Stimulated activated CD4-positive, alpha-beta T cell treated with anti-CD3 and anti-CD28 coated beads, Interleukin-4, amount 100 ng/mL, for 4 hours (primary cell): ENCODE measurements at regions not wholly inside any gene's neighbourhood (a gene's known extent, or its start where the extent isn't known, plus 50 kb on each side); places are given as distances from the start of the nearest gene placed in this dataset.

Experiments
- DNase-seq, 2 experiments: peaks; one replicate each; pipeline ENCODE4 v3.0.0-alpha.2; 2020

- no peak for DNase-seq
Measured at GRCh38 chr17:69773081-69773480, 301.9 kb upstream of the KCNJ16 start.

- no peak for DNase-seq
Measured at GRCh38 chr17:69779378-69780214, 295.4 kb upstream of the KCNJ16 start.

GRCh38 chr17:69783865-69784264 lies 291.2 kb upstream of the KCNJ16 start:
- no peak for DNase-seq

GRCh38 chr17:69788957-69789356 lies 286.1 kb upstream of the KCNJ16 start:
- DNase-seq: no peak

GRCh38 chr17:69796078-69796477 lies 278.9 kb upstream of the KCNJ16 start:
- DNase-seq: no peak

GRCh38 chr17:69800870-69801269 lies 274.2 kb upstream of the KCNJ16 start:
- no peak for DNase-seq

- no peak for DNase-seq
Measured at GRCh38 chr17:69801368-69801767, 273.7 kb upstream of the KCNJ16 start.

- DNase-seq: no peak
Measured at GRCh38 chr17:69802045-69802740, 272.8 kb upstream of the KCNJ16 start.

- DNase-seq: no peak
Measured at GRCh38 chr17:69809331-69809730, 265.7 kb upstream of the KCNJ16 start.

- DNase-seq: no peak
Measured at GRCh38 chr17:69810326-69810965, 264.6 kb upstream of the KCNJ16 start.

- DNase-seq: no peak
Measured at GRCh38 chr17:69812240-69812837, 262.7 kb upstream of the KCNJ16 start.

GRCh38 chr17:69814031-69814430 lies 261.0 kb upstream of the KCNJ16 start:
- DNase-seq: no peak

- DNase-seq: no peak
Measured at GRCh38 chr17:69815406-69815805, 259.6 kb upstream of the KCNJ16 start.

- no peak for DNase-seq
Measured at GRCh38 chr17:69818467-69818866, 256.6 kb upstream of the KCNJ16 start.

- no peak for DNase-seq
Measured at GRCh38 chr17:69819316-69820087, 255.5 kb upstream of the KCNJ16 start.

- DNase-seq: no peak
Measured at GRCh38 chr17:69820876-69821473, 254.1 kb upstream of the KCNJ16 start.

GRCh38 chr17:69822314-69822875 lies 252.6 kb upstream of the KCNJ16 start:
- no peak for DNase-seq

GRCh38 chr17:69828087-69828486 lies 246.9 kb upstream of the KCNJ16 start:
- DNase-seq: no peak

GRCh38 chr17:69834494-69834893 lies 240.5 kb upstream of the KCNJ16 start:
- DNase-seq: no peak

GRCh38 chr17:69851736-69852135 lies 223.3 kb upstream of the KCNJ16 start:
- no peak for DNase-seq

- no peak for DNase-seq
Measured at GRCh38 chr17:69853541-69854224, 221.3 kb upstream of the KCNJ16 start.
